AG08396 (cell line): ENCODE measurements at regions not wholly inside any gene's neighbourhood (a gene's known extent, or its start where the extent isn't known, plus 50 kb on each side); places are given as distances from the start of the nearest gene placed in this dataset.
"Not testable (repeated sequence)": the region's sequence is repeated elsewhere in the genome, so short reads cannot be mapped to it uniquely, and the experiment has no call there.

Experiments
- DNase-seq: peaks from one replicate; pipeline ENCODE4 v3.0.0; 2012; ENCODE audit warnings: low spot score, mixed read lengths

- DNase-seq = no peak
Measured at GRCh38 chr10:91088300-91089140, 131.9 kb upstream of the PCGF5 start.

- no peak for DNase-seq
Measured at GRCh38 chr10:91090761-91091529, 129.5 kb upstream of the PCGF5 start.

DNA sequence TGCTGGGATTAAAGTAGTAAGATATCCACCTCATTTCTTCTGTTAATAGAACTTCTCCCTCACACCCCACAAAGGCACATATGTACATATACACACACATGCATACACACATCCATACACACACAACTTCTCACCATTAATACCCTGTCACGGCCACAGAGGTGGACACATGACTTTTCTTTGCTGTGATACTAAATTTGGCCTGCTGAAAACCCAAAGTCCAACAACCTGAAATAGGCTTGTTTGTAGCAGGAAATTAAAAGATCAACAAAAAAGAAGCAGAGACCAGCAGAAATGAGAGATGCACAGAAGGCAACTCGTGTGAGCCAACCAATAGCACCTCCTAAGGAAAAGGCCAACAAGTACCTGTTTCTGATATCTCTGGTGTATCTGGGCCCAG is 128.7 kb upstream of the PCGF5 start:
- no peak for DNase-seq

GRCh38 chr10:91096274-91096673 is 124.2 kb upstream of the PCGF5 start:
- DNase-seq = no peak

GRCh38 chr10:91097313-91097712 is 123.2 kb upstream of the PCGF5 start:
- DNase-seq = no peak

DNA sequence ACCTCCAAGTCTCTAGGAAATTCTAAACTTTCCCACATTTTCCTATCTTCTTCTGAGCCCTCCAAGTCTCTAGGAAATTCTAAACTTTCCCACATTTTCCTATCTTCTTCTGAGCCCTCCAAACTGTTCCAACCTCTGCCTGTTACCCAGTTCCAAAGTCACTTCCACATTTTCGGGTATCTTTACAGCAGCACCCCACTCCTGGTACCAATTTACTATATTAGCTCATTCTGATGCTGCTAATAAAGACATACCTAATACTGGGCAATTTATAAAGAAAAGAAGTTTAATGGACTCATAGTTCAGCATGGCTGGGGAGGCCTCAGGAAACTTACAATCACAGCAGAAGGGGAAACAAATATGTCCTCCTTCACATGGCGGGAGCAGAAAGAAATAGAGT is 122.4 kb upstream of the PCGF5 start:
- DNase-seq = not testable (repeated sequence)

DNA sequence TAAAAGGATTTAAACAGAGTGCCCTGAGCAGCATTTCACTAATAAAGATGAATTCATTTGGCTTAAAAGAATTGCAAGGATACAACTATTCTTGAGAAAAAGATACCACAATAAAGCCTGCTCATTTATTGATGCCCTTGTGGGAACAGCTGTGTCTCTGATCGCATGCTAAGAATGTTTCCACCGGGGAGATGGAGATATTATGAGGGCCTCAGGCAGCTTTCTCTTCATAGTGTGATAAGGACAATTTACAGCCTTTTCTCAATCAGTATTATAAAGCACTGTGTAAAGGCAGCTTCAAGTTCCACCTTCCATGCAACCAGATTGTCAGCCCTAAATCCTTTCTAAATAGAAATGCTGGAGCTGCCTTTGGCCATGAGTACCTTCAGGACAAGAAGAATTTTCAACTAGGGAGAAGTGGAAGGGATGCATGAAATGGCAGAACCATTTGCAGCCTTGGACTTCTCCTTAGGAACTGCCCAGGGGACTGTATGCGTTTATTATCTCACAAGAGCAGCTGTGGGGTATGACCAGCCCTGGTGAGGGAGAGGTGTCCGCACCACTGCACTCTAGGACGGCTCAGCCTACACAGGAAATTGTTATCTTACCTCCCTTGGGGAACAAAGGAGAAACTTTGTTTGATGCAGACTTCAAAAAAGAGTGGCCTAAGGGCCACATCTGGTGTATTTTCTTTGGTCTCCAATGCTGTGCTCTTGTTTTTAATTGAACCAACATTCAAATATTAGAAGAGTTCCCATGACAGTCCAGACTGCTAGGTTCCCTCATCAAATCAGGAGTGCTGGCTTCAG is 116.9 kb upstream of the PCGF5 start:
- no peak for DNase-seq

- DNase-seq = no peak
Measured at GRCh38 chr10:91104193-91105041, 116.0 kb upstream of the PCGF5 start.

DNA sequence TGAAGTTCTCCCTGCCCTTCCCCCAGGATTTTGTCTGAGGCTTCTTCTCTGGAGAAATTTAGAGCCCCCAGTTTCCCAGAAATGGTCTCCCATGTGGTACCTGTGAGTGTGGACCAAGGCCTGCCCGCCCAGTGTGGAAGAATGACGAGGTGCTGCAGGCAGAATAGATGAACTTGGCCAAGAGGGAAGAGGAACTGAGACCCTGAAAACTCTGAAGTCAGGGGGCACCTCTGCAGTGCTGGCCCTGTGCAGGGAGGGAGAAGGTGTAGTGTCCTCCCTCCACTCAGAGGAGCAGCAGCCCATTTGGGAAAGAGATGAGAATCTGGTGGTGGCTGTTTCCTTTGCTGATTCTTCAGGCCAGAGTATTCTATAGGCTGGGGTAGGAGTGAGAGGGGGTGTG is 115.2 kb upstream of the PCGF5 start:
- no peak for DNase-seq

DNA sequence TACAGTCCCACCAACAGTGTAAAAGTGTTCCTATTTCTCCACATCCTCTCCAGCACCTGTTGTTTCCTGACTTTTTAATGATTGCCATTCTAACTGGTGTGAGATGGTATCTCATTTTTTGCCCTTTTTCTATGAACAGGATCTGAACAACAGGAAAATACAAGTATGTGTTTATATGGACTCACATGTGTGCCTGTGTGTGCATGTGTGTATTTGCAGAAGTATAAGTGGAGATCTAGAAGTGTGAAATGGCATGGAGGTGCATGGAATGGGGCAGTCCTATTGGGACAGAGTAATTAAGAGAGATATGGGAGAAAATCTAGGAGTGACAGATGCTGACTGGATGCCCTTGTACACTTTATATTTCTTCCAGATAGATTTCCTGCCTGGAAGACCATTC is 111.6 kb upstream of the PCGF5 start:
- no peak for DNase-seq

DNA sequence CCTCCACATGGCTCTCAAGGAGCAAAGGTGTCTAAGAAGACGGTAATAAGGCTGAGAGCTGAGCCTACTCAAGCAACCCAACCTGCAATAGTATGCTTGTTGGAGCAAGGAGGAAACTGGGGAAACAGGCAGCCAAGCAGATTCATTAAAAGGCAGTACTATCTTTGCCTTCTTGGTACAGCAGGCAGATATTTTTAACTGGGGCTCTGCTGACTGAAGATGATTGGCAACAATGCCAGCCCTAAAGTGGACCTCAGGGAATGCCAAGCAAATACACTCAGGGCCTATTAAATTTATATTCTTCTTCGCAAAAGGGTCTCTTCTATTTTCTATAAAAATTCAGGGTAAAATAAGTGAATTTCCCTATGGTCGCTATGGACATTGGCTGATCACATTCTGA is 109.4 kb upstream of the PCGF5 start:
- no peak for DNase-seq

GRCh38 chr10:91115618-91116390 is 104.7 kb upstream of the PCGF5 start:
- no peak for DNase-seq

DNA sequence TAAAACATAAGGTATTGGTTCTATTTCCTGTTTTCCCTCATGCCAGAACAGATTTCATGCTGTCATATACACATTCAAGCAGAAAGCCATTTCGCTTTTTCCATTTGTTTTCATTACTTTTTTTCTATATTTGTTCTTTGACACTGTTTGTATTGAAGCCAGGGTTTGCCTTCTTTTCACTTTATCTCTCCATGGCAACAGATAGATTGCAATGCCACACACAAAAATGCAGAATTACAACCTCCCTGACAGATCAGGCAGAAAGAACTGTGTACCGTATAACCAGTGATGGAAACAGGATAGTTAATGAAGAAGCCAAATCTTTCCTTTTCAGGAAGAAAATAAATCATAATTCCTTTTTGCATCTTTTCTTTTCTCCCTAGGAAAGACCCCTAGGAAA is 103.0 kb upstream of the PCGF5 start:
- no peak for DNase-seq

- no peak for DNase-seq
Measured at GRCh38 chr10:91120348-91120747, 100.1 kb upstream of the PCGF5 start.

DNA sequence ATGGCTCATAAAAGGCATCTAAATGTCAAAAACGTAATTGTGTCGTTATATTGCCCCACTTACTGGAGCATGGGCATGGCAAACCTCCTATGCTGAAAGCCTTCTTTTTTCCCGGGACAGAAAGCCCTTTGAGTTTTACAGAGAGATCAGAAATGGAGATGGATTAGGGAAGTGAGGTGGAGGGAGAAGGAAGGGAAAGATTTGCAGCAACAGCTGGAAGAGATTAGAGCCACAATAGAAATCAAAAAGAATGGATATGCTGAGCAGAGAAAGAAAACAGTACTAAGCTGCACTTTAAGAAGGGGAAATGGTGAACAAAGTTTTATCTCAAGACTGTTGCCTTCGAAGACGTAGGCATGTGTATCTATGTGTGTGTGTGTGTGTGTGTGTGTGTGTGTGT is 97.2 kb upstream of the PCGF5 start:
- no peak for DNase-seq

DNA sequence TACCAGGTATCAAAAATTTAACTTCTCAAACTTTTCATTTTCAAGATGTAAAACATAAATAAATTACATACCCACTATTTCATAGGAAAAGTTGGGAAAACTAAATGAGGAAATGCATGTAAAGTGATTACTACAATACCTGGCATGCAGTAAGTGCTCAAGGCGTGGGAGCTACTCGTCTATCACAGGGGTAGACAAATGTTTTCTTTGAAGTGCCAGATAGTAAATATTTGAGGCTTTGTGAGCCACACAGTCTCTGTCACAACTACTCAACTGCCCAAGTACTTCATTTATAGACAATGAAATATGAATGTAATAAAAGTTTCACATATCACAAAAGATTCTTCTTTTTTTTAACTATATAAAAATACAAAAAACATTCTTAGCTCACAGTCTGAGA is 96.4 kb upstream of the PCGF5 start:
- no peak for DNase-seq

DNA sequence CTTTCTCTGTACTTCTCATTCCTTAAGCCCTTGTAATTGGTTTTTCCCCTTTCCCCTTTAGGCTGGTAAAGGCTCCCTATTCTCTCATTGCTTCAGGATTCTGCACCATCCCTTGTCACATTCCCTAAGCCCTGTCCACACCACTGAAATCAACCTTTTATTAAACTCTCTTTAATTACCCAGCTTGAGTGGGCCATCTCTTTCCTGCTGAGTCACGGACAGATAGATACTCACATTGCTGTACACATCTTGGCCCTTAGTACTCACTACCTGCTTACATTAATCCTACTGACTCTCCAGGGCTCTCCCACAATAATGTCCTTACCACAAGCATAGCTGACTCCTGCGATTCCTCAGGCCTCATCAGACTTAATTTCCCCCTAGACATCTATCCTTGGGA is 94.0 kb upstream of the PCGF5 start:
- DNase-seq = no peak

DNA sequence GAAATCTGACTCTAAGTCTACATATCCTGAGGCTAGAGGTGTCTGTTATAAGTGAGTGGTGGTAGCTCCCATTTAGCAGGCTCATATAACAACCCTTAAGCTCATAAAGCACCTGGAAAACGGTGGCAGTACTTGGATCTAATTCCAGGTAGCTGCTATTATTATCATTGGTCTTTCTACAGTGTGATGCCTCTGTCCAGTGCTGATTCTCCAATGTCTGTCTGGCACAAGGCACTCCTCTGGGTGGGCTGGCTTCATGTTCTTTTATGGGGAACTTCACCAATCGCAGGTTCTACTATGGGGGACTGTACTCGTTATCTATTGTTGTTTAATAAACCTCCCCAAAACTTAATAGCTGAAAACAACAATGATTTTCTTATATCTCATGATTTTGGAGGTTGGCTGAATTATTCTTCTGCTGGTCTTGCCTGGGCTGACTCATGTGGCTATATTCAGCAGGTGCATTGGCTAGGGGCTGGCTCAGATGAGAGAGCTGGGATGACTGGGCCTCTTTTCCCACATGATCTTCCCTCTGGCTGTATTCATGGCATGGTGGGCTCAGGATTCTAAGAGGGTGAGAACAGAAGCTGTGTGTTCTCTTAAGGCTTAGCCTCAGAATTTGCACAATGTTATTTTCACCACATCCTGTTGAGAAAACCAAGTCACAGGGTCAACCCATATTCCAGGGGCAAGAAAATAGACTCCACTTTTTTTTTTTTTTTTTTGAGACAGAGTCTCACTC is 93.0 kb upstream of the PCGF5 start:
- no peak for DNase-seq

DNA sequence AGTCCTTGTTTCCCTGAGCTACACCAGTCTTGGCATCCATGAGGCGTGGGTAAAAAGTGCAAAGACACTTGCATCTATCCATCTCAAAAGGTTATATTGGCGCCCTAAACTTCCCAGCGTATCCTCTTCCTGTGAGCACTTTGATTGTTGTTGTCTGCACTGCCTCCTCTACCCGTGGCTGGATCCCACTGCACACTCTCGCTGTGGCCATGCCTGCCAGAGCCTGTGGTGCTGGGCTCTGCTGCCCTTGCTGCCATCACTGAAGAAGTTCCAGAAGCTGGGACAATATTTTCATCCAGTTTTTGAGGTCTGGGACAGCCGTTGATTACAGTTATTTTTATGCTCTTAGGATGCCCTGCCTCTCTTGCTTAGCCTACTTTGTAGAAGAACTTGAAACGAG is 85.3 kb upstream of the PCGF5 start:
- DNase-seq = no peak

DNA sequence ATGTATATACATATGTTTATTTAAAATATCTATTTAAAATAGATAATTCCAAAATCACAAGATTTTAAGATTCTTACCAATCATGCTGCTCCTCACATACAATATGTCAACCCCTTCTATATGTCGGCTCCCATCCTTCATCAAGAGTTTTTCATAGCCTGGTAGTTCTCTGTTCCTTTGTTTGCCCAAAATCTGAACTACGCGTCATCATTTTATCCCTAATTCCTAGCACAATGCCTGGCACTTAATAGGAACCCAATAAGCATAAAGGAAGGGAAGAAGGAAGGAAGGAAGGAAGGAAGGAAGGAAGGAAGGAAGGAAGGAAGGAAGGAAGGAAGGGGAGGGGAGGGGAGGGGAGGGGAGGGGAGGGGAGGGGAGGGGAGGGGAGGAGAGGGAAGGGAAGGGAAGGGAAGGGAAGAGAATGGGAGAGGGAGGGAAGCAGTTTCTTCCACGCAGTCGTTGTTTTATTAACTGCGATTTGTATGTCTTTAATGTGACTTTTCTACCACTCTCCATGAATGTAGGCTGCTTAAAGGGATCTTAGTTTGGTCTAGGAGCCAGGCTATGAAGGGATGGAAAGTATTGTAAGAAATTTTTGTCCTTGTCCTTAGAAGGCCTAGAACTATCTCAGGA is 83.3 kb upstream of the PCGF5 start:
- no peak for DNase-seq
